ENCODE measurements at regions not wholly inside any gene's neighbourhood (a gene's known extent, or its start where the extent isn't known, plus 50 kb on each side); places are given as distances from the start of the nearest gene placed in this dataset.

- no peak overlapping the region for H3K27ac ChIP-seq (ENCODE audit: low read depth)
- H3K36me3 ChIP-seq (ENCODE audit: insufficient read depth): no peaks in the 10 kb centered on the region
- DNase-seq (ENCODE audit: extremely low spot score): no peak
- no peak overlapping the region for H3K4me3 ChIP-seq (ENCODE audit: low read depth, low read length)
- no peaks in the 10 kb centered on the region for H3K4me1 ChIP-seq (ENCODE audit: insufficient read depth)
- 48% methylated on average over 2 of the region's 2 CpGs for WGBS
These were observed 163.4 kb upstream of the CEP162 start for GRCh38 chr6:84390851-84391250.

- DNase-seq (ENCODE audit: extremely low spot score): no peak
- H3K36me3 ChIP-seq (ENCODE audit: insufficient read depth): no peaks in the 10 kb centered on the region
- H3K4me3 ChIP-seq (ENCODE audit: low read depth, low read length): no peak overlapping the region
- no peaks in the 10 kb centered on the region for H3K4me1 ChIP-seq (ENCODE audit: insufficient read depth)
- 47% methylated on average over 2 of the region's 2 CpGs for WGBS
- H3K27ac ChIP-seq (ENCODE audit: low read depth): no peak overlapping the region
These were observed 162.9 kb upstream of the CEP162 start for GRCh38 chr6:84390334-84390733.

- DNase-seq (ENCODE audit: extremely low spot score): no peak
- Histone ChIP-seq H3K4me3 (ENCODE audit: low read depth, low read length) (no peak overlapping the region), H3K36me3 (ENCODE audit: insufficient read depth) (no peaks in the 10 kb centered on the region), H3K4me1 (ENCODE audit: insufficient read depth) (no peaks in the 10 kb centered on the region), H3K27ac (ENCODE audit: low read depth) (no peak overlapping the region)
- 91% methylated on average over 3 of the region's 3 CpGs for WGBS
These were observed 151.7 kb upstream of the CEP162 start for GRCh38 chr6:84379142-84379541.

GRCh38 chr6:84372290-84372689 lies 144.8 kb upstream of the CEP162 start:
- DNase-seq (ENCODE audit: extremely low spot score): no peak
- Histone ChIP-seq H3K4me1 (ENCODE audit: insufficient read depth) (no peaks in the 10 kb centered on the region), H3K27ac (ENCODE audit: low read depth) (no peak overlapping the region), H3K4me3 (ENCODE audit: low read depth, low read length) (no peak overlapping the region), H3K36me3 (ENCODE audit: insufficient read depth) (no peaks in the 10 kb centered on the region)
- WGBS: 71% methylated on average over 2 of the region's 2 CpGs

- no peaks in the 10 kb centered on the region for H3K4me1 ChIP-seq (ENCODE audit: insufficient read depth)
- no peak for DNase-seq (ENCODE audit: extremely low spot score)
- 79% methylated on average over 4 of the region's 4 CpGs for WGBS
- no peak overlapping the region for H3K27ac ChIP-seq (ENCODE audit: low read depth)
- no peaks in the 10 kb centered on the region for H3K36me3 ChIP-seq (ENCODE audit: insufficient read depth)
- H3K4me3 ChIP-seq (ENCODE audit: low read depth, low read length): no peak overlapping the region
These were observed 144.2 kb upstream of the CEP162 start for GRCh38 chr6:84371681-84372080.

GRCh38 chr6:84362193-84362821 lies 134.9 kb upstream of the CEP162 start:
- H3K4me1 ChIP-seq (ENCODE audit: insufficient read depth): no peaks in the 10 kb centered on the region
- DNase-seq (ENCODE audit: extremely low spot score): no peak
- no peaks in the 10 kb centered on the region for H3K36me3 ChIP-seq (ENCODE audit: insufficient read depth)
- no peak overlapping the region for H3K4me3 ChIP-seq (ENCODE audit: low read depth, low read length)
- no peak overlapping the region for H3K27ac ChIP-seq (ENCODE audit: low read depth)
- 25% methylated on average over 1 of the region's 1 CpG for WGBS

GRCh38 chr6:84361372-84362192 lies 134.1 kb upstream of the CEP162 start:
- Histone ChIP-seq H3K36me3 (ENCODE audit: insufficient read depth) (no peaks in the 10 kb centered on the region), H3K27ac (ENCODE audit: low read depth) (no peak overlapping the region), H3K4me1 (ENCODE audit: insufficient read depth) (no peaks in the 10 kb centered on the region), H3K4me3 (ENCODE audit: low read depth, low read length) (no peak overlapping the region)
- WGBS: 21% methylated on average over 3 of the region's 3 CpGs
- no peak for DNase-seq (ENCODE audit: extremely low spot score)

- Histone ChIP-seq H3K27ac (ENCODE audit: low read depth) (no peak overlapping the region), H3K36me3 (ENCODE audit: insufficient read depth) (no peaks in the 10 kb centered on the region), H3K4me1 (ENCODE audit: insufficient read depth) (no peaks in the 10 kb centered on the region), H3K4me3 (ENCODE audit: low read depth, low read length) (no peak overlapping the region)
- DNase-seq (ENCODE audit: extremely low spot score): no peak
- WGBS: 77% methylated on average over 5 of the region's 5 CpGs
These were observed 132.6 kb upstream of the CEP162 start for GRCh38 chr6:84360039-84360438.

GRCh38 chr6:84358581-84358980 lies 131.1 kb upstream of the CEP162 start:
- 95% methylated on average over 3 of the region's 3 CpGs for WGBS
- Histone ChIP-seq H3K4me3 (ENCODE audit: low read depth, low read length) (no peak overlapping the region), H3K27ac (ENCODE audit: low read depth) (no peak overlapping the region), H3K36me3 (ENCODE audit: insufficient read depth) (no peaks in the 10 kb centered on the region), H3K4me1 (ENCODE audit: insufficient read depth) (no peaks in the 10 kb centered on the region)
- no peak for DNase-seq (ENCODE audit: extremely low spot score)

- Histone ChIP-seq H3K27ac (ENCODE audit: low read depth) (no peak overlapping the region), H3K4me3 (ENCODE audit: low read depth, low read length) (no peak overlapping the region), H3K36me3 (ENCODE audit: insufficient read depth) (no peaks in the 10 kb centered on the region), H3K4me1 (ENCODE audit: insufficient read depth) (no peaks in the 10 kb centered on the region)
- 88% methylated on average over 2 of the region's 2 CpGs for WGBS
- no peak for DNase-seq (ENCODE audit: extremely low spot score)
These were observed 130.2 kb upstream of the CEP162 start for GRCh38 chr6:84357631-84358030.

- WGBS: 16% methylated on average over 5 of the region's 5 CpGs
- H3K4me3 ChIP-seq (ENCODE audit: low read depth, low read length): no peak overlapping the region
- peak; percentile 13 for DNase-seq (ENCODE audit: extremely low spot score)
These were observed 129.5 kb upstream of the CEP162 start for GRCh38 chr6:84356907-84357306.

GRCh38 chr6:84353459-84354423 lies 126.3 kb upstream of the CEP162 start:
- H3K4me3 ChIP-seq (ENCODE audit: low read depth, low read length): no peak overlapping the region
- no peaks in the 10 kb centered on the region for H3K4me1 ChIP-seq (ENCODE audit: insufficient read depth)
- H3K27ac ChIP-seq (ENCODE audit: low read depth): no peak overlapping the region
- DNase-seq (ENCODE audit: extremely low spot score): no peak
- no peaks in the 10 kb centered on the region for H3K36me3 ChIP-seq (ENCODE audit: insufficient read depth)
- 49% methylated on average over 5 of the region's 5 CpGs for WGBS

More at GRCh38 chr6:84356907-84357306, 129.5 kb upstream of the CEP162 start:
- no peak overlapping the region for H3K27ac ChIP-seq (ENCODE audit: low read depth)
- H3K36me3 ChIP-seq (ENCODE audit: insufficient read depth): no peaks in the 10 kb centered on the region
- H3K4me1 ChIP-seq (ENCODE audit: insufficient read depth): no peaks in the 10 kb centered on the region

GRCh38 chr6:84350397-84350796 lies 123.0 kb upstream of the CEP162 start:
- H3K27ac ChIP-seq (ENCODE audit: low read depth): no peak overlapping the region
- no peaks in the 10 kb centered on the region for H3K36me3 ChIP-seq (ENCODE audit: insufficient read depth)
- no peaks in the 10 kb centered on the region for H3K4me1 ChIP-seq (ENCODE audit: insufficient read depth)
- DNase-seq (ENCODE audit: extremely low spot score): no peak
- no peak overlapping the region for H3K4me3 ChIP-seq (ENCODE audit: low read depth, low read length)
